NCI-H526 treated with DMSO at 0.1 percent for 48 hours (cell line): ENCODE measurements at regions not wholly inside any gene's neighbourhood (a gene's known extent, or its start where the extent isn't known, plus 50 kb on each side); places are given as distances from the start of the nearest gene placed in this dataset.
"Not testable (repeated sequence)": the region's sequence is repeated elsewhere in the genome, so short reads cannot be mapped to it uniquely, and the experiment has no call there.

Source experiments
- DNase-seq: peaks from one replicate; lab custom pipeline; 2025; lab: John Stamatoyannopoulos, UW

DNA sequence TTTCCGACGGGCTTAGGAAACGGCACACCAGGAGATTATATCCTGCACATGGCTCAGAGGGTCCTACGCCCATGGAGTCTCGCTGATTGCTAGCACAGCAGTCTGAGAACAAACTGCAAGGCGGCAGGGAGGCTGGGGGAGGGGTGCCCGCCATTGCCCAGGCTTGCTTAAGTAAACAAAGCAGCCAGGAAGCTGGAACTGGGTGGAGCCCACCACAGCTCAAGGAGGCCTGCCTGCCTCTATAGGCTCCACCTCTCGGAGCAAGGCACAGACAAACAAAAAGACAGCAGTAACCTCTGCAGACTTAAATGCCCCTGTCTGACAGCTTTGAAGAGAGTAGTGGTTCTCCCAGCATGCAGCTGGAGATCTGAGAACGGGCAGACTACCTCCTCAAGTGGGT lies 722.6 kb downstream of the BRINP3 start:
- not testable (repeated sequence) for DNase-seq

GRCh38 chr1:189764391-189765320 lies 713.0 kb downstream of the BRINP3 start:
- DNase-seq = no peak

DNA sequence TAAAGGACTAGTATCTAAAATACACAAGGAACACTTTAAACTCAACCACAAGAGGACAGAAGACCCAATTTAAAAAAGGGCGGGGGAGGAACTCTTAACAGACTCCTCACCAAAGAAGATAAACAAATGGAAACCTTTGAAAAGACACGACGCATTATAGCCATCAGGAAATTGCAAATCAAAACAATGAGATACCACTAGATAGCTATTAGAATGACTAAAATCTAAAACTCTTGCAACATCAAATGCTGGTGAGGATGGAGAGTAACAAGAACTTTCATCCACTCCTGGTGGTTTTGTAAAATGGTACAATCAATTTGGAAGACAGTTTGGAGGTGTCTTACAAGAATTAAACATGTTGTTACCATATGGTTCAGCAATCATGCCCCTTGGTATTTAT lies 708.2 kb downstream of the BRINP3 start:
- DNase-seq = no peak

GRCh38 chr1:189774721-189775287 lies 702.9 kb downstream of the BRINP3 start:
- no peak for DNase-seq

DNA sequence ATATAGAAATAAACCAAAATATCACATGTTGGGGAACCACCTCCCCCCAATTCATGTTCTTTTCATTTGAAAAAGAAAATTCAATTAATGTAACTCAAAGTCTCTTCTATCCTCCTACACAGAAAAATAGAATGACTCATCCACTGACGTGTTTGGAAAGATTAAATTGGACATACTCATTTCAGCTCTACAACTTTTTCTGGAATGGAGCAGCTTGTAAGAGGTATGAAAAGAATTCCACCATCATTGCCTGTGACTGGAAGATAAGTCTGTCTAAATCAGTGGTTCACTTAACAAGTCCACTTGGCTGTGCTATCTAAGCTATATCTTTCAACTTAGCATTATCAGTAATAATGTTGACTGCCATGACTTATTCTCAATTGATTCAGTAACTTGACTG lies 702.3 kb downstream of the BRINP3 start:
- no peak for DNase-seq

DNA sequence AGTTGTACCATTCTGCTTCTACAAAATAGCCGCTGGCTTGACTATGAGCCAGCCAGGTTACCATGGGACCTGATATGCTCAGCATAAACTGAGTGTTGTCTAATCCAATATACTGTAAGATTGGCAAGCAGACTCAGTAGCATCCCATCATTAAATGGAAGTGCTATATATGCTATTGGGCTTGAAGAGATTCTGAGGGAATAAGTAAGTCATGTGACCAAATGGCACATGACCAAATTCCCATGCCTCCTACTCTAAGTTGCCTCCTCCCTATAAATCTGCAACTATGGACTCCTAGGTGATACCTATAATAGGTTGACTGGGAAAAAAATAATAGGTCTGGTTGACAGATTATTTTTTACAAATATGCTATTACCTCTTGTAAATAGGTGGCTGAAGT lies 698.6 kb downstream of the BRINP3 start:
- no peak for DNase-seq

DNA sequence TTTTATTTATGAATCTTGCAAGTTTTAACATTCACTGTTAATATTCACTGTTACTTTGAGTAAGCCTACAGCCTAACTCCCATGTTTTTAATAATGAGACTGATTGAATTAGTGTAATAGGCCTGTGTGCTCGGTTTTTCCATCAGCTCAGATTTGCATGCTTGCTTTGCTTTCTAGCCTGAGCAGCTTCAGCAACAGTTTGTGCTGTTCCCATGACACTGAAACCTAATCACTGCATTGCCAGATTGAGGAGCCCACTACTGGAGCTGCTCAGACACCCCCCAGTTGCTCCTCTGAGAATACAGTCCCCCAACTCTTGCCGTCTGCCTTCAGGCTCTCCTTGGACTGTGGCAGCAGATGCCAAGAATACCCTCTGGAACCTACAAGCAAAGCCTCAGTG lies 695.4 kb downstream of the BRINP3 start:
- DNase-seq = peak; percentile 78

DNA sequence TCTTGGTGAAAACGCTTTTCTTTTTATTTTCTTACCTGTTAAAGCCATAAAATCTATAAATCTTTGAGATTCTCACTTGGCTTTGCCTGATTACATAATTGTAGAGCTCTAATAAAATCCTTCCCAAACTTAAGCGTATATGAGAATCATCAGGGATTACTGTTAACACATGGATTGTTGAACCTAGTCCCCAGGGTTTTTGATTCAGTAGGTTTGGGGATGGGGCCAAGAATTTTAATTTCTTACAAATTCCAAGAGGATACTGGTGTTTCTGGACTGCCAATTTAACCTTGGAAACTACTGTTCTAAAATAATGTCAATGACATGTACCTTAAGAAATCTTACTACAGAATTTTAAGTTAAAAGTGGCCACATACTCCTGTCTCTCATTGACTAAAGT lies 694.2 kb downstream of the BRINP3 start:
- DNase-seq = no peak

DNA sequence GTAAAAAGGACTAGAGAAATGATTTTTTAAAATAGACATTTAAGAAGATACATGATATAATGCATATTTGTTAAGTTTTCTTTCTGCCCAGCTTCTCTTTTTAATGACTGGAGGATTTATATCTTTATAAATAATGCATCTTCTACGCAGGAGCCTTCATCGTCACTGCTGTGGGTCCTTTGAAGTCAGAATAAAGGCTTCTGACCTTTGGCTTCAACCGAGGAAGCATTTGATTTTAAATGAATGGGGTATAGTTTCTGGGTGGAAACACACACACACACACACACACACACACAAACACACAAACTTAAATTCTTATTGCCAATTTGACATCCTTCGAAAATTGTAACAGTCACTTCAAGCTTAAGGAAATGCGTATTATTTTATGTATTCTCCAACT lies 690.9 kb downstream of the BRINP3 start:
- DNase-seq = no peak

- DNase-seq = no peak
Observed at GRCh38 chr1:189787201-189787600, 690.5 kb downstream of the BRINP3 start.

GRCh38 chr1:189790335-189790734 lies 687.3 kb downstream of the BRINP3 start:
- DNase-seq = no peak

- no peak for DNase-seq
Observed at GRCh38 chr1:189803364-189803763, 674.3 kb downstream of the BRINP3 start.

GRCh38 chr1:189804352-189804751 lies 673.3 kb downstream of the BRINP3 start:
- no peak for DNase-seq

- DNase-seq = no peak
Observed at GRCh38 chr1:189805735-189806134, 671.9 kb downstream of the BRINP3 start.

DNA sequence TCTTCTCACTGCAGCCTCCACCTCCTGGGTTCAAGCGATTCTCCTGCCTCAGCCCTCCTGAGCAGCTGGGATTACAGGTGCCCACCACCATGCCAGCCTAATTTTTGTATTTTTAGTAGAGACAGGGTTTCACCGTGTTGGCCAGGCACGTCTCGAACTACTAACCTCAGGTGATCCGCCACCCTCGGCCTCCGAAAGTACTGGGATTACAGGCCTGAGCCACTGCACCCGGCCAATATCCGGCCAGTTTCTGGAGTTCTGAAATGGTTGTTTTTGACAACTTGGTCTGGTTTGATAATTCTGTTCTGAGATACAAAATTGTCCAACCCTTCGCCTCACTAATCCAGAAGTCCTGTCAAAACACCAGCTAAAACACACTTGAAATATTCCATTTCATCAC lies 667.0 kb downstream of the BRINP3 start:
- not testable (repeated sequence) for DNase-seq

- DNase-seq = no peak
Observed at GRCh38 chr1:189811960-189812359, 665.7 kb downstream of the BRINP3 start.

GRCh38 chr1:189816558-189816957 lies 661.1 kb downstream of the BRINP3 start:
- no peak for DNase-seq

DNA sequence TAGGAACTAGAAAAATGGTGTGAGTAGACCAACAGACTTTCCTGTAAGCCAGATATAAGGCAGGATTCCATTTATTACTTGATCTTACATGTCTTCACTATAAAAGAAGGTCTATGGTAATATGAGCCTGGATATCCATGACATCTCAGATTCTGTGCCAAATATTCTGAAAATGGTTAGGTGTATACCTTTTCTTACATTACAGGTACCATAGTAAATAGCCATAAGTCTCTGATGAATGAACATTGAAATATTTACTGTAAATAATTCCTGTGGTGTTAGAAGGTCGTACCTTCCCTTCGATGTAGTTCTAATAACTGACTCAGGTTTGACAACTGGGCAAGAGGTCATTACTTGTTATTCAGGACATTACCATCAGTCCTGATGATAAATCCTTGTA lies 657.9 kb downstream of the BRINP3 start:
- no peak for DNase-seq

DNA sequence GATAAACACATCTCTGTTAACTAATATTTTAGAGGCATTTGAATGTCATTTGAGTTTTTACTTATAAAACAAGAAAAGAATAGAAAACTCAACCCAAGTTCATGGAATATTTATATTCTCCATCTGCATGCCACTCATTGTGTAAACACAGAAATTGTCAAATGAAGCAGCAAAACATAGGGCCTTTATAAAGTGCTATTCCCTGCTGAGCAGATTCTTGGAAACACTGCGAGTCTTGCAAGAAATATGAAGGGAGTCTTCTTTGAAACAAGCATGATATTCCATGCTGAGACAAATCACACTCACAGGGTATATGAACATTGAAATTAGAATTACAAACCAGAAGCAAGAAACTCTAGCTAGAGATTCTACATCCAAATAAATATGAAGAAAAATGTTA lies 655.8 kb downstream of the BRINP3 start:
- no peak for DNase-seq

DNA sequence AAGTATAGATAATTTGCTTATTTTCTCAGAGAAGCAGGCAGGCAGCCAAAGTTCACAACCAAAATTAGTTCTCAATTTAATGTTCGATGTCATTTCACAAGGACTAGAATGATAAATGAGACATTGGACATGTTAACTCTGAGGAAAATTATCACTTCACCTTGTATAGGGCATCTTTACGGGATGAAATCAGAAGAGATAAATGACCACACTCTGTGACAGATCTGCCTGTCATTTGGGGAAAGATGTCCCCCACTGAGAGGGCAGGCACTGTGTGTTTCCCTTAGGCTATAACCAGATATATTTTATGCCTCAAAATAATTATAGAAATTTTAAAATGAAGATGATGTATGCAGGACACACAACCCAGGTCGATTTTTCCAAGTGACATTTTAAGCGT lies 642.9 kb downstream of the BRINP3 start:
- DNase-seq = no peak

DNA sequence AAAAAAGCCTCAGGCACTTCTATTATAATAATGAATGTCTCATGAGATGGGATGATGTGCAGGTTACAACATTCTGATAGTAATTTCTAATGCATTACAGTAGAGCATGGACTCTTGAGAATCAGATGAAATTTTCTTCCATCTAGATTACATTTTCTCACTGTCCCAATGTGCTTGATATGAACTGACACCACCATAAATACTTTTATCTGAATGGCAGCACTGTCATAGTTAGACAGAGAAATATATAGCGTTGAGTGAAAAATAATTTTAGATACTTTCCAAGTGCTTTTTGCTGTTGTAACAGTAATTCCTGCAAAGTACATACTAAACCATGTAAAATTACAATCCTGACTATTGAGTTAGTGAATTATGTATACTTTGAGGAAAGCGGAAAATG lies 630.1 kb downstream of the BRINP3 start:
- DNase-seq = no peak

DNA sequence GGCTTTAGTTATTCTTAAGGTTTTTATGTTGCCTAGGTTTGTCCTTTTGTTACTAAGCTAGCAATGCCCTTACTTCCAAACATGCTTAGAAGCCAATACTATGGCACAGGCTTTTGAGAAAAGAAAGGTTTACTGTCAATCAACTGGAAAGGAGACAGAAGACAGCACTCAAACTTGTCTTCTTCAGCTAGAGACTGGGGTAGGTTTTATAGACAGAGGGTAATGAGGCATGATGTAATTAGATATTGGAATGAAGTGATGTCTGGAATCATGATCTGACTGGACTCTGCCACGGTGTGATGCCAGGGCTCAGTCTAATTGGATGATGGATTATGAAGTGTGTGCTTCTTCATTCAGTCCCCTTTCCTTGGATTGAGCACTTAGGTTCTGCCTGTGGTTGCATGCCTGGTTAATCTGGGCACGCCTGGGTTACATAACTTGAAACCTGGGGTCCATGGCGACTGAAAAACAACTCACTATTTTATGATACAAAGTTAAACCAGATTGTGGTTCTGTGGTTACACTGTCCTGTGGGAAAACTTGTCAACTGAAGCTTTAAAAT lies 625.8 kb downstream of the BRINP3 start:
- DNase-seq = peak; percentile 28

DNA sequence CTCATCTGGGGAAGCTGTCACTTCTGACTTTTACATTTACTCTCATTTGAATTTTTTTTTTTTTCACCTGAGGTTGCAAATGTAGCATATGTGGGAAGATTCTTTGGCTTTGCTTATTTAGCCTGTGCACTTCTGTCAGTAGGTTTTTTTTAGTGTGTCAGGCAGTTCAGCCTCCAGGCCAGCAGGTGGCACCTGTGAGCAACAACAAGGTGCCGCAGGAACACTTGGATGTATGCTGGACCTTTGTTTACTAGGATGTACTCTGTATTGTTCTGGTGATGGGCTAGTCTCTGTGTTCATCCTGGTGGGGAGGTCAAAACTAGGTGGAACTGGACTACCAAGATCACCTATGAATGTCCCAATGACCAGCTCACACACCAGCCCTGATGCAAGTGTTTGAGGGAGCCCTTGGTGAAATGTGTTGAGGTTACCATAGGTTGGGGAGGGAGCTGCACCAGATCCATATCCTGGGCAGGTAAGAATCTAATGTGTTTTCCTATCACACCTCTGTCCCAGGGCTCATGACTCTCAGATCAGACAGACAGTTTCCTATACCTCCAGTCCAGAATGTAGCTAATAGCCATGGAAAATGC lies 618.2 kb downstream of the BRINP3 start:
- no peak for DNase-seq
